HG02938 (cell line): ENCODE measurements at regions not wholly inside any gene's neighbourhood (a gene's known extent, or its start where the extent isn't known, plus 50 kb on each side); places are given as distances from the start of the nearest gene placed in this dataset.
"Not testable (repeated sequence)": the region's sequence is repeated elsewhere in the genome, so short reads cannot be mapped to it uniquely, and the experiment has no call there.

Experiments
- ATAC-seq: cut with Tn5 transposase; IDR thresholded peaks from one replicate; pipeline ENCODE4 v1.9.1; 2021; ENCODE audit warnings: mild to moderate bottlenecking, moderate library complexity; ENCODE audit not compliant: unreplicated experiment

- no peak for ATAC-seq
Observed at GRCh38 chr9:88596376-88596775, 61.4 kb downstream of the NXNL2 start.

DNA sequence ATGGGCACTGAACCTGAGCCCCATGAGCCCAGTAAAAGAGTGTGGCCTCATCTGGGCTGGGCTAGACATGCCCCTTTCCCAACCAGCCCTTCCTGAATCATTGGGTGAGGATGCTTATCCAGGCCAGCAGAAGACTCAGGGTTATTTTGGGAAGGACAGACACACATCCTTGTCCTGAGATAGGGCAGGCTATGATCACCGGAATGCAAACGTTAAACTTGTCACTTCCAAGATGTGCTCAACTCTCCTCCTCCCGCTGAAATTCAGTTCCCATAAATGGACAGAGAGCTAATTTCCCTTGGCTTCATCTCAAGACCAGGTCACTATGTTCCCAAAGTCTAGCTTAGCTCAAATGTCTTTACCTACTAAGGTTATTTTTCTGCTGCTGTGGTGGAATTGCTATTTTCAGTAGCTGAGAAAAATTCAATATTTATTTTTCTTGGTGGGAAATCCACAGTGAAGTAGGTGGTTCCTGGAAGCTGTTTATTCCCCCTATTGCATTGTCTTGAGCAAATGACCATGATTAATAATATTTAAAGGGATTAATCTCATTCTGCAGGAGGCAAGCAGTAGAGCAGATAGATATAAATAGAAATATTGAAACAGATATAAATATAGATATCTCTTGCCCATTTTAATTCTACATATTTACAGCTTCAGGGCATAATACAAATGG is 70.0 kb downstream of the NXNL2 start:
- ATAC-seq, result no peak

GRCh38 chr9:88605512-88606362 is 70.8 kb downstream of the NXNL2 start:
- ATAC-seq, result no peak

DNA sequence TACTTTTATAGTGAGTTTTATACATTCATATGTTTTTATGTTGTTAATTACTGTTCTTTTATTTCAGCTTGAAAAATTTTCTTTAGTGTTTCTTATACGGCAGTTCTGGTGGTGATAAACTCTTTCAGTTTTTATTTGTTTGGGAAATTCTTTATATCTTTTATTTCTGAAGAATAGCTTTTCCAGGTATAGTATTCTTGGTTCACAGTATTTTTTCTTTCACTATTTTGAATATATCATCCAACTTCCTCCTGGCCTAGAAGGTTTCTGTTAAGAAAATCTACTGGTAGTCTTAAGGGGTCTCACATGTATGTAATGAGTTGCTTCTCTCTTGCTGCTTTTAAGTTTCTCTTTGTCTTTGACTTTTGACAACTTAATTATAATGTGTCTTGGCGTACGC is 79.4 kb downstream of the NXNL2 start:
- ATAC-seq, result no peak

DNA sequence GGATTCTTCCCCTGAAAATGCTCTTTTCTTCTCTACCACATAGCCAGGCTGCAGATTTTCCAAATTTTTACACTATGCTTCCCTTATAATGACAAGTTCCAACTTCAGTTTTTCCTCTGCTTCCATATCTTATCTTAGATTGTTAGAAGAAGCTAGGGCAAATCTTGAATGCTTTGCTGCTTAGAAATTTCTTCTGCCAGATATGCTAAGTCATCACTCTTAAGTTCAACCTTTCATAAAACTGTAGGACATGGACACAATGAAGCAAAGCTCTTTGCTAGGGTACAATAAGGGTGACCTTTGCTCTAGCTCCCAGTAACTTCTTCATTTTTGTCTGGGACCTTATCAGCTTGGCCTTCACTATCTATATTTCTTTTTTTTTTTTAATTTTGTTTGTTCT is 88.7 kb downstream of the NXNL2 start:
- ATAC-seq, result no peak

DNA sequence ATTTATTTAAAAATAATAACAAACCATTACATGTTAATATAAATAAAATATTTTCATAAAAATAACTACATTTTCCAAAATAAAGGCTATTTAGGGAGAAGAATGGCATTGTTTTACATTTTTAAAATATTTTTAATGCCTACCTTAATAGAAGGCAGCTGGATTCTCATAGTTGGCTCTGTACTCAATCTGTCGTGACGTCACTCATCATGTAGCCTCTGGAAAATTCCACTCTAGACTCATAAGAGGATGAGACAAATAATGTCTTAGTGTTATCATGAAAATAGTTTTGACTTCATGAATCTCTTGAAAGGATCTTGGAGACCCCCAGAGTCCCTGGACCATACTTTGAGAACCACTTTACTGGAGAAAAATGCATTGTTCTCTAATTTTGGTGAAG is 93.1 kb downstream of the NXNL2 start:
- ATAC-seq, result no peak

DNA sequence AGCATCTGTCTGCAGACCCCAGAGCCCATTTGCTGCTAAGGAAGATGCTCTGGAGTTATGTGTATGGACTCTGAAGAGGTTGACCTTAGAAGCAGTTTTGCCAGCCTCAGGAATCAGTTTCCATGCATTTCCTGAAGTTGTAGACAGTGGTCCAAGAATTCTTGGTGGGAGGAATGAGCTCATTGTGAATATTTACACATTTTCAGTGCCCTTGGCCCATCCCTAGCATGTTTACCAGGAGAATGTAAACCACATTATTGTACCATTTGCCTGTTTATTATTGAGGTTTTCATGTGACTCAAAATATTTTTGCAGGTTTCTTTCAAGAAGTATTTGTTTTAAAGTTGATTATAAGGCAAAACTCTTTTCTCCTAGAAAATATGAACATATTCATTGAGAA is 93.8 kb downstream of the NXNL2 start:
- ATAC-seq, result no peak

GRCh38 chr9:88630574-88630973 is 95.6 kb downstream of the NXNL2 start:
- not testable (repeated sequence) for ATAC-seq

GRCh38 chr9:88635151-88635550 is 100.2 kb downstream of the NXNL2 start:
- ATAC-seq, result no peak

DNA sequence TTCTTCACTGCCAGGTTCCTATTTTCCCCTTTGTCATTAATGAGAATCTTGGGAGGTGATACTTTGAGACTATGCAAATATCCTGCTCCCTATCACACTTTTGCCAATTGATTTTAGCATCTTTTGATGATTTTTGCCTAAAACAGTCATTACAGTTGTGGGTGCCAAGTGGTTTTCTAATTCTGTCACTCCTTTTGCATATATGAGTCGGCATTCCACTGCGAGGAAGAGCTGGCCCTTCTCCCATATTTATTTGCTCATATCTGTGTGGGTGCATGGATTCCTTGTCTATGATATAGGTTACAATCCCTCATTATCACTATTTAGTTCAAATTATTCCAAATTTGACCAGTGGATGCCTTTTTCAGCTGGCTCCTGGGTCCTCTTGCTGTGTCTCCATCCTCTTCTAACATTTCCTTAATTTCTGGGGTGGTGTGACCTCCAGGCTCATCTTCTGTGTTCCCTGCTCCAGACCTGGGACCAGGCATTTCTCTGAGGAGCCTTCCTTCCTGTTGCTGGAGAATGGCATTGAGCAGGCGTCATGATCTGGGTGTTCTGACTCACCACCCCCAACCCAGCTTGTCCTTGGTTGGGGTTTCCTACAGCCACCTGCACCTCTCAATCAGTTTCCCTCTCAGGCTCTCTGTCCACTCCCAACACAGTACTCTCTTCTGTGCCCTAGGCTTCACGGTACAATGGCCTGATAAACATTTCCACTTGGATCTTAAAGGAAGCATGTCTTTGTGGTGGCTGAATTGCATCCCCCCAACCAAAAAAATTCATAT is 106.7 kb downstream of the NXNL2 start:
- ATAC-seq, result no peak

GRCh38 chr9:88642336-88642735 is 107.4 kb downstream of the NXNL2 start:
- no peak for ATAC-seq

GRCh38 chr9:88643931-88644330 is 109.0 kb downstream of the NXNL2 start:
- ATAC-seq, result no peak

DNA sequence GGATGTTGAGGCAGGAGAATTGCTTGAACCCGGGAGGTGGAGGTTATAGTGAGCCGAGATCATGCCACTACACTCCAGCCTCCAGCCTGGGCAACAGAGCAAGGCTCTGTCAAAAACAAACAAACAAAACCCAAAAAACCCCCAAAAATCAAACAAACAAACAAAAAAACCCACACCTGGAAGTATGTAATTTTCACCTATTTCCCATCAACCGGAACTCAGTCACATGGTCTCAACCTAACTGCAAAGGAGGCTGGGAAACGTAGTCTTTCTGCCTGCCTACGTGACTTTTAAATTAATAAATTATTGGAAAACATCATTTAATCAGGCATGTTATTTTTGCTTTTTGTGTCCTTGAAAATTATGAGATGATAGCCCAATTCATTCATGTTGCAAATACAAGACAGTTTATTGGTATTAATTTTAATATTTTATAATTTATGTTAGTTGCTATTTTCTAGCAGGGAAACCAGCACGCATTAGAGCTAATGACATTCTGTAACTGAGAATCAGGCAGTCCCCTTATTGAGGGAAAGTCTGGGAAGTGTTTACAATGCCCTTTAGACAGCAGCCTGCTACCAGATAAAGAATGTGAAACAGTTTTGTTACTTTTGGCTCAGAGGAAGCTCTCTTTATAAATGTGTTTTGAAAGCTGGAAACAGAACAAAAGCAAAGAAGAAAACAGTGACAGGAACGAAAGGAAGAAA is 110.3 kb downstream of the NXNL2 start:
- no peak for ATAC-seq

DNA sequence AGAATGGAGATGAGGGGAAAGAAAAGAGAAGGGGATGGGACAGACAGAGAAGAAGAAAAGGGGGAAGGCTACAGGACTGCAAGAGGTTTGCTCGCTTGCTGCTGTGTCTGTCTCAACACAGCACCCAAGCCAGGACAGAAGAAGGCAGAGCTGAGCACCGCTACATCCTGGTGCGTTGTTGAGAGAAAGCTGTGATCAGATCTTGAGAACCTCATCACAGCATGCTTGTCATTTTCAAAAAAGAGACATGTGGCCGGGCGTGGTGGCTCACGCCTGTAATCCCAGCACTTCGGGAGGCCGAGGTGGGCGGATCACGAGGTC is 110.9 kb downstream of the NXNL2 start:
- no peak for ATAC-seq

- ATAC-seq, result no peak
Observed at GRCh38 chr9:88646539-88647300, 111.7 kb downstream of the NXNL2 start.

- ATAC-seq, result no peak
Observed at GRCh38 chr9:88651682-88652633, 117.0 kb downstream of the NXNL2 start.

DNA sequence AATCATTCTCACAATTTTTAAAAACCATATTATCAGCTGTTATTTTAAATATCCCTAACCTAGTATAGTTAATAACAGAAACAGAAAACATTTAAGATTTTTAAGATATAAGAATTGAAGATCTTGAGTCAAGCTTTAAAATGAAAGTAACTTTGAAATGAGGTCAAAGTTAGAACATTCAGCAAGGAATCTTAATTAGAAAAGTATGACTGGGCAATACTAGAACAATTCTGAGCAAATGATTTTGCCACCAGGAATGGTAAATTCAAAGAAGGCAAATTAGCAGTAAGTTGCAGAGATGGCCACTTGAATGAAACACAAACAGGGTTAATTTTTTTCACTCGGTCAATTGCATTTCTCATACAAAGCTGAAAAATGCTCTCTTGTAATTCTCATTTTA is 117.9 kb downstream of the NXNL2 start:
- ATAC-seq, result no peak

GRCh38 chr9:88653406-88653805 is 118.4 kb downstream of the NXNL2 start:
- ATAC-seq, result no peak

GRCh38 chr9:88653911-88654310 is 118.9 kb downstream of the NXNL2 start:
- no peak for ATAC-seq
